ENCODE measurements at regions not wholly inside any gene's neighbourhood (a gene's known extent, or its start where the extent isn't known, plus 50 kb on each side); places are given as distances from the start of the nearest gene placed in this dataset.
"Not testable (repeated sequence)": the region's sequence is repeated elsewhere in the genome, so short reads cannot be mapped to it uniquely, and the experiment has no call there.

- no peak for DNase-seq
Observed at GRCh38 chr15:87722941-87723691, 533.4 kb downstream of the NTRK3 start.

DNA sequence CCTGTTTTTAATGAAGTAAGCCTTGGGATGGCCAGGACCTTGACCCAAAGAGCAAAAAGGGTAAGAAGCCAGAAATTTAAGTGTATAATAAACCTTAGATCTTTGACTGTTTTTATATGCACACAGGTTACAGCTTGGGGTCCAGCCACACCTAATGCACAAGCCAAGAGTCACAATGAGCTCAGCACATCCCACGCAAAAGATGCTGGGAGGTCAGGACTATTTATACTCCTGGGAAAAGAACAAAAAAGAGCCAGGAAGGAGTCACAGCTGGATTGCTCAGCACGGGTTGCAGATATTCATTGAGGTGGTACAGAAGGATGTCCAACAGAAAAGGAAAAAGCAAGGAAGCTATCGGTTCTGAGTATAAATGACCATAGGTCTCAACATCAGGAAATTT lies 536.3 kb downstream of the NTRK3 start:
- DNase-seq, result no peak

GRCh38 chr15:87716422-87716821 lies 540.1 kb downstream of the NTRK3 start:
- no peak for DNase-seq

GRCh38 chr15:87715252-87715651 lies 541.3 kb downstream of the NTRK3 start:
- DNase-seq, result no peak

DNA sequence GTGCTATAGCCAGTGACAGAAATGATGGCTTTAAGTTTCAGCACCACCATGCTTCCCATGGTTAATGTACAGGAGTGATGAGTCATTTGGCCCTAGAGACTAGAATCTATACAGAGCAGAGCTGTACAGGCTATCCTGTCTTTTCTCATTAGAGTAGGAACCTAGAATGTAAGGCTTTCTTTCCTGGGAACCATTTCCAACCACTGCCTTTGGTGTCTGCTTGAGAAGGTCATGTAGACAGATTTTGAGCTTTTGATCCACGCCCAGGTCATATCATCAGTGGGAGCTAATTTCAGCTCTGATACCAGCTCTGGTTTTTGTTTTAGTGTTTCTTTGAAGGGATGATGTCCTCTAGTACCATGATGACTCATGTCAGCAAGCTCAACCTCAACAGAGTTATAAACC lies 543.1 kb downstream of the NTRK3 start:
- DNase-seq, result no peak

DNA sequence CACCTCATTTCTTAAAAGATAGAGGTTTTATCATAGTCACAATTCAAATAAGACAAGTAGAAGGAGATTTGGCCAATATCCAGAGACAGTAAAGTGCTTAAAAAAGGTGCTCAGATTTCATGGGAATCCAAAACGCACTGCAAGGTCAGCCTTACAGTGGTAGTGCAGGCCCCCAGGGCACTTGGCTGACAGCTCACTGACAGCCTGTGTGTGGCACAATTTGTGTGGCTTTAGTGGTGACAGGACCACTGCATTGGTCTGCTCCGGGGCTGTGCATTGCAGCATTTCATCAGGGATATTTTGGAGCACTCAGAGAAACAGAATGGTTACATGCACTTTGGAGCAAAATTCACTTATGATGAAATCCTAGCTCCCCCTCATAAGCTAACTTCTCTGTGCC lies 544.3 kb downstream of the NTRK3 start:
- no peak for DNase-seq

- no peak for DNase-seq
Observed at GRCh38 chr15:87711026-87711425, 545.5 kb downstream of the NTRK3 start.

GRCh38 chr15:87710406-87710805 lies 546.1 kb downstream of the NTRK3 start:
- DNase-seq, result no peak

- DNase-seq, result no peak
Observed at GRCh38 chr15:87707566-87708130, 548.9 kb downstream of the NTRK3 start.

GRCh38 chr15:87707071-87707470 lies 549.5 kb downstream of the NTRK3 start:
- DNase-seq, result no peak

- no peak for DNase-seq
Observed at GRCh38 chr15:87706001-87706400, 550.5 kb downstream of the NTRK3 start.

DNA sequence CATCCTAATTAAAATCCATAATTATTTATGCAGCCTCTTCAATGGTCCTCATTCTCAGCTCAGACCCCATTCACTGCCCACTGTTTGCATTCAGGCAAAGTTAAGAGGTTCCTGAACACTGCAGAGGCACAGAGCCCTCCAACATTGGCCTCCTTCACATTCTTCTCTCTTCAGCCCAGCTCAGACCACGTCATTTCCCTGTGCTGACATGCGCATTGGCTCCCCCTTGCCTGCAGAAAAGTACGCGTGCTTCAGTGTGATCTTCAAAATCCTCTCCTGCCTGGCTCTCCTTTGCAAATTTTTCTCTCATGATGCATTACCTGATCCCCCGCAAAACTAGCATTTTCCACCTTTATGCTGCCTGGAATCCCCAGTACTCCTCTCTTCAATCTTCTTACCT lies 552.3 kb downstream of the NTRK3 start:
- DNase-seq, result no peak

DNA sequence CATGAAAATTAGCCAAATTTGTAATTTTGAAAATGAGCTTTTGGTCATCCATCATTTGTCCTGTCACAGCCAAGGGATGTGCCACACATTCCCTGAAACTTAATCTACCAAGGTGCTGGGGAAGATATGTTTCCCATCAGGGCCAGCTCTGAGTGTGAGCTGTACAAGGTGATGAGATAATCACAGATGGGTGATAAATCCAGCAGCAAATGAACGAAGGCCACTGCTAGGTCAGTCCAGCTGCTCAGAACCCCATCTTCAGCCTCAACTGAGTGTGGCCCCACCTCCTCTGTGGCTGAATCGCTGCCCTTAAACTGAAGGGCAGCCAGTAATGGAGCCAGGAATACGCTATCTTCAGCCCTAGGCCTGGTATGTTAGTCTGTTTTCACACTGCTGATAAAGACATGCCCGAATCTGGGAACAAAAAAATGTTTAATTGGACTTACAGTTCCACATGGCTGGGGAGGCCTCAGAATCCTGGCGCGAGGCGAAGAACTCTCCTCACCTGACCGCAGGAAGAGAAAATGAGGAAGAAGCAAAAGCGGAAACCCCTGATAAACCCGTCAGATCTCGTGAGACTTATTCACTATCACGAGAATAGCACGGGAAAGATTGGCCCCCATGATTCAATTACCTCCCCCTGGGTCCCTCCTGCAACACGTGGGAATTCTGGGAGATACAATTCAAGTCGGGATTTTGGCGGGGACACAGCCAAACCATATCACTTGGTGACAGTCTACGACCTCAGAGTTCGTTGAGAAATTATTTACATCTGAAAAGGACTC lies 553.0 kb downstream of the NTRK3 start:
- DNase-seq, result no peak

- no peak for DNase-seq
Observed at GRCh38 chr15:87702270-87702669, 554.3 kb downstream of the NTRK3 start.

- not testable (repeated sequence) for DNase-seq
Observed at GRCh38 chr15:87698467-87698866, 558.1 kb downstream of the NTRK3 start.

DNA sequence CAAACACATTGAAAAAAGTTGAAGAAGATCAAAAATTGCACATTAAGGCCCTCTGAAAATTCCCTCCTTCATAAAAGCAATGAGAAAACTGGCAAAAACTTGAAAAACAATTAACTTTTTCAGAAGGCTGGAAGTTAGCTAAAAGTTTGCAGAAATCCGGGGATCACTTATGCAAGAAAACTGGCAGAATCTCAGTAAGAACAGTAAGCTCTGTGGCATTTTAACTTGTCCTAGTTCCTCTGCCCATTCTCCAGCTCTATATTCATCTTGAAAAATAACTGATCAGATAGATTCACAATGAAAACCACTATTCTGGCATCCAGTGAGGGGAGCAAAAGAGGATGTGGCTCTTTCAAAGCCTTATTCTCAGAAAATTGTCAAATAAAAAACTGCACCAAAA lies 566.8 kb downstream of the NTRK3 start:
- DNase-seq, result no peak

DNA sequence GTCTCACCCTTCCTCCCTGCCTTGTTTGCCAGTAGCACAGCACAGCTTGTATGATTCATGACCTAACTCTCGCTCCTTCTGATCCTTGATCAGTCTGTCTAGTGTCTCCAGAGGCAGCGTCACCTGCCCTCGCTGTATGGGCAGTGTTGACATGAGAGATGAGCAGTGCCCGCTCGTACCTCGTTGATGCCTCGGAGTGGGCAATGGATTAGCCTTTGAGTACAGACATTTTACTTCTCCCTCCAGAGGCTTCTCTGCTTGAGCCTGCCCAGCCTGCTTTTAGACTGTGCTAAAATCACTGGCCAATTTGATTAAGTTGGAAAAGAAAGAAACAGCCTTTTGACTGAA lies 569.0 kb downstream of the NTRK3 start:
- no peak for DNase-seq

- DNase-seq, result no peak
Observed at GRCh38 chr15:87686841-87687522, 569.6 kb downstream of the NTRK3 start.

GRCh38 chr15:87686339-87686738 lies 570.2 kb downstream of the NTRK3 start:
- DNase-seq, result no peak

DNA sequence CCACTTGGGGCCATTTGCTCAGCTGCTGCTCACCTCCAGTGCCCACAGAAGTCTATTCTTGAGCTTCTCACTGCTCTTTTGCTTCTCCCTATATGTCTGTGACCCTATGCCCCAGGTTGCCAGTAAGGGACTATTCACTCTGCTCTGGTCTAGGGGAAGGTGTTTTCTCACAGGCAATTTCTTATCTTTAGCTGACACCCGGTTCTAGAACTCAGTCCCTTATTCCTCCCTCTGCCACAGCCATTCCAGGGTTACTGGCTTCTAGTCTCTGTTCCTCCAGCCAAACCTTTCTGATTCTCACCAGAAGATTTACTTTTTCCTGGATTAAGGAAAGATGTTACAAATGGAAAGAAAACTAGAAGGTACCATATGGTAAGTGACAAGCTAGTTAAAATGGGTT lies 574.0 kb downstream of the NTRK3 start:
- DNase-seq, result no peak

GRCh38 chr15:87681104-87681503 lies 575.4 kb downstream of the NTRK3 start:
- DNase-seq, result no peak

DNA sequence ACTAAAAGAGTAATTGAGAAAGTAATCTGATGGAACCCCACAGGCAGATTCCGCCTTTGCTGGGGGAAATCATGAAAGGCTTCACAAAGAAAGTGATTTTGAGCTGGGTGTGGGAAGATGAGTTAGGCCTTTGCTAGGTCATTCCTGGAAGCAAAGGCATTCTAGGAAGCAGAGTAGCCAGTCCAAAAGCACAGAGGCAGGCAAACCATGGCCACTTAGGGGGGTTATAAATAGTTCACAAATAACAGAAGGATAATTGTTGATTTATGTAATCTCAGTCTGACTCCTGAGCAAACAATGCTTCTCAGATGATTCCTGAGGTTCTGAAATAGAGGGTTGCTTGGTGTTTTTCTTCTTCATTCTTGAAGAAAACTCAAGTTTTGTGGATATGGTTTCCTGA lies 576.3 kb downstream of the NTRK3 start:
- DNase-seq, result no peak

GRCh38 chr15:87675271-87675670 lies 581.3 kb downstream of the NTRK3 start:
- DNase-seq, result no peak
